ENCODE measurements at regions not wholly inside any gene's neighbourhood (a gene's known extent, or its start where the extent isn't known, plus 50 kb on each side); places are given as distances from the start of the nearest gene placed in this dataset.

- no peak for TF ChIP-seq POLR2A (IDR thresholded peaks at IDR 0.05)
- TF ChIP-seq CTCF (IDR thresholded peaks at IDR 0.05) = no peak
- TF ChIP-seq POLR2AphosphoS5 (IDR thresholded peaks at IDR 0.05) = no peak
- TF ChIP-seq EP300 (IDR thresholded peaks at IDR 0.05) = no peak
These were observed 159.9 kb downstream of the HIPK3 start for GRCh38 chr11:33417121-33417520.

Data from suprapubic skin (tissue), 4 donors.